ENCODE measurements at regions not wholly inside any gene's neighbourhood (a gene's known extent, or its start where the extent isn't known, plus 50 kb on each side); places are given as distances from the start of the nearest gene placed in this dataset.

DNA sequence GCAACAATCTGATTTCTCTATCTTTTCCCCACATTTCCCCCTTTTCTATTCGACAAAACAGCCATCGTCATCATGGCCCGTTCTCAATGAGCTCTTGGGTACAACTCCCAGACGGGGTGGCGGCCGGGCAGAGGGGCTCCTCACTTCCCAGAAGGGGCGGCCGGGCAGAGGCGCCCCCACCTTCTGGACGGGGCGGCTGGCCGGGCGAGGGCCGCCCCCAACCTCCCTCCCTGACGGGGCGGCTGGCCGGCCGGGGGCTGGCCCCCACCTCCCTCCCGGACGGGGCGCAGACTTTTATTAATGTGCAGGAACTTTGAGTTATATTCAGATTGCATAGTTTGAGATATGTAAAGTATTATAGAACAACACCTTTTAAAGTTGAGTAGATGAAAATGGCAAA is 64.4 kb upstream of the HPGD start:
- no peak for DNase-seq

DNA sequence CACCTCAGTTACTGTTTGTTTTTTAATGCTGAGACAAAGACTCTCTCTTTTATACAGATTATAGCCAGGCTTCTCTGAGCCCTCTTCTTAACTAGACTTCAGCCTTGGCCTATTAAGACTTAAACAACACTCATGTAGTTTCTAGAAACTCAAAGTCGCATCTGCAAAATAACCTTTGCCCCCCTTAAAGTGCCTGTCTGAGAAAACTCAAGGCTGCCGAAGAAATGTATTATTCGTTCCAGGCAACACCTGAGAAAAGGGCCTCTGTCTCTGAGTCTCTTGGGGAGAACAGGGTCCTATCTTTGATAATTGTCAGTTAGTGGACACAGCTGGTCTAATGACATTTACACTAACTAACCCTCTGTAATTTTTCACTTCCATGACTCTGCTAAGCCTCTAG is 60.8 kb upstream of the HPGD start:
- no peak for DNase-seq

- DNase-seq = no peak
Observed at GRCh38 chr4:174582463-174582862, 60.2 kb upstream of the HPGD start.

DNA sequence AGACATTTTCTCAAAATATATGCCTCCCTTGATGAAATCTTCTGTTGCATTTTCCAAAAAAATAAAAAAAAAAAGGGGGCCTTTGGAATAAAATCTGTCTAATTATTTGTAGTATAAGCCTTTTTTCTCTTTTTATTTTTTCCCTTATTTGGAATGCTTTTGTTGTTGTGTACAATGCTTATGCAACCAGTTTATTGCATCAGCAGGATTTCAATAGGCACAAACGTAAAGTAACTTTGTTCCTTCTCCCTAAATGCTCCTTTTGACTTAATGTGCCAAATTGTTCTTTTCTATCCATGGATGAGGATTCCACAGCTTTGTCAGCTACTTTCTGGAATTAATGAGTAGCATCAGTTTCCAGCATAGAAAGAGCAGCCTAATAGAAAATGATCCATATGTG is 59.6 kb upstream of the HPGD start:
- no peak for DNase-seq

DNA sequence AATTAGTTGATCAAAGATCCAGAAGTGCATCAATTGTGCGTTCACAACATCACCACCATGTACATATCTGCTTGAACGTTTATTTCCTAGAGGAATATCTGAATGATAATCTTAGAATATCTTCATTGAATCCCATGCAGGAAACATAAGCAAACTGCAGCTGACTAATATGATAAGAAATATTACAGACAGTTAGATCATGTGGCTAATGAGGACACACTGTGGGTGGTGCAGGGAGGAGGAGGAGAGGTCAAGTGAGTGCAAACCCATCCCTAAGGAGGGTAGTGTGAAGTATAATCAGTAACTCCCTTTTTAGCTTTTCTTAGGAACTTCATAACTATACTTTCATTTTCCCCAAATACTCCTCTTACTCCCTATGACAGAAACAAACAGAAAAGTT is 58.3 kb upstream of the HPGD start:
- DNase-seq = peak; percentile 3

DNA sequence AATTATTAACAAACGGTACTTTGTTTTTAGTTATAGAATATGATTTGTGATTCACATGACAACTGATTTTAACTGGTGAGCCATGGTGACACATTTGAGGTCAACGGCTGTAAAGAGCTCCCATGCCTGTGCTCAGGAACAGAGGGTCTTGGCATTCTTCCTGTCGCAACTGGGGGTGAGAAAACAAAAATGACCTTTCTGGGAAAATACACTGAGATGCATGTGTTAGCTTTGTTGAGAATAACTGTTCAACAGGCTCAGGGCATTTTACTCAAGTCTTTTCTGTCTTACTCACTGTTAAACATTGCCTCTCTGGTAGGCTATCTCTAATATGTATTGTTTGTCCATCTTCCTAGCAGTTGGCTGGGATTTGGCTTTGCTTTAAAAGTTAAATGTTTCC is 57.1 kb upstream of the HPGD start:
- no peak for DNase-seq

- DNase-seq = peak; percentile 59
Observed at GRCh38 chr4:174578366-174578765, 56.1 kb upstream of the HPGD start.

DNA sequence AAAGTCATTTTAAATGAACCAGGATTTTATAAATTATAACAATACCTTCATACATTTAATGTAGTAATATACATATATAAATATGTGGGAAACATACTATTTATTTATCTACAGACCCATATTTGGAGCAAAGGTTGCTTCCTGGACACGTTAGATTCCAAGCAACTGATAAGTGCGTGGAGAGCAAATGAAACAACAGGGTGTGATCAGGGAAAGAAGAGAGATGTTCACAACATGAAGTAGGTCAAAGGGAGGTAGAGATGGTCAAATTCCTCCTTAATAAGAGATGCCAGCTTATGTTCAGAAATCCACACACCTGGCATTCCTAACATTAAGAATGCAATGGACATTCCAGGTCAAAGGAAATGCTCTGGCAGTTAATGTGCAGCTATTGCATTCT is 53.1 kb upstream of the HPGD start:
- no peak for DNase-seq
